ENCODE measurements at regions not wholly inside any gene's neighbourhood (a gene's known extent, or its start where the extent isn't known, plus 50 kb on each side); places are given as distances from the start of the nearest gene placed in this dataset.
"Not testable (repeated sequence)": the region's sequence is repeated elsewhere in the genome, so short reads cannot be mapped to it uniquely, and the experiment has no call there.

GRCh38 chr4:29378237-29378636, 1341.9 kb upstream of the PCDH7 start:
- TF ChIP-seq POLR2A, EP300 (IDR thresholded peaks at IDR 0.05): not testable (repeated sequence)
